GM19452 (cell line): ENCODE measurements at regions not wholly inside any gene's neighbourhood (a gene's known extent, or its start where the extent isn't known, plus 50 kb on each side); places are given as distances from the start of the nearest gene placed in this dataset.

Experiments used
- ATAC-seq: cut with Tn5 transposase; IDR thresholded peaks from one replicate; pipeline ENCODE4 v1.9.1; 2021; ENCODE audit not compliant: unreplicated experiment

DNA sequence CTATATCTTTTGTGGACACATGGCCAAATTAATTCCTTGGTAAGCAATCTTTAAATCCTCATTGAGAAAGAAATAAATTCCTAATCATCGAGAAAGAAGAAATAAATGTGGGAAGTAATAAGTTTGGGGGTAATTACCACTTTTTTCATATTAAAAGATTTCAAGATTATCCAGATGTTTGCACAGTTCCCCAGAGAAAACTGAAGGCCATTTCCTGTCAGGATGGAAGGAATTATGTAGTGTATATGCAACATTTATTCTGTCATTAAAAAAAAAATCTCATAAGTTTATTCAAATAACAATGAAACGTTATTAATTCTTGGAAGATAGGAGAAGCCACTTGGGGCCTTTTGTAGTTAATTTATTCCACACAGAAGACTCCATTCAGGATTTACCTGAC, 385.6 kb upstream of the NR3C2 start:
- ATAC-seq = no peak

- no peak for ATAC-seq
These were observed 381.2 kb upstream of the NR3C2 start for GRCh38 chr4:148823419-148823769.

DNA sequence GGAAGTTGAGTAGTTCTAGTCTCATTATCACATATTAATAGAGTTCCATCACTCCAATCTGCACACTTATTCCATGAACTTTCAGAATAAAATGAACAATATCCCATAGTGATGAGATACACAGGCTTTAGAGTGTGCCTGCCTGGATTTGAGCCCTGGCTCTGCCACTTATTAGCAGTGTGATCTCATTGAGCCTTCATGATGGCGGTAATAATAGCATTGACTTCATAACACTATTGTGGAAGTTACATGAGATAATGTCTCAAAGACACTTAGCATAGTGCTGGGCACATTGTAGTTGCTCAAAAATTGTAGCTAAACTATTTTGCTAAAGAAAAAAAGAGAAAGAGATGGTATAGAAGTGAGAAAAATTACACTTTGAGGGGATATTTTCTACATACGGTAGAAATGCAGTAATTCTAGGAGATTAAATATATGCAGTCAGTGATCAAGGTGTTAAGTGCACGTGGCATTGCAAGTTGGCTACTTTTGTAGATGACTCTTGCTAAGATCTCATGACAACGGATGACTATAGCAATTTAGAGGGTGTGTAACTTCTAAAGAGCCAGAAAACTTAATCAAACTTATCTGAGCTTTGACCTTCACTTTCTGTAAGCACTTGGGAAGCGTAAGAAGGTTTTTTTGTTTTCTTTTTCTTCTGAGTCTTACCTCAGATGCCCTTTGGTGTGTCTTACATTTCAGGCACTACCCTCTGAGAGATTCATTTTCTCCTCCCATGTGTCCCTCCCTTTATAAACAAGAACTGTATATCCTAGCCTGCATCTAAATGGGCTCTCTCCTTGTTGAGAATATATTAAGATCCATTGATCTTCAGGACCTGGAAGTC, 380.6 kb upstream of the NR3C2 start:
- ATAC-seq = no peak

- no peak for ATAC-seq
These were observed 371.8 kb upstream of the NR3C2 start for GRCh38 chr4:148814030-148814429.

- ATAC-seq = no peak
These were observed 371.1 kb upstream of the NR3C2 start for GRCh38 chr4:148813289-148813688.

GRCh38 chr4:148812101-148812500, 369.9 kb upstream of the NR3C2 start:
- no peak for ATAC-seq

DNA sequence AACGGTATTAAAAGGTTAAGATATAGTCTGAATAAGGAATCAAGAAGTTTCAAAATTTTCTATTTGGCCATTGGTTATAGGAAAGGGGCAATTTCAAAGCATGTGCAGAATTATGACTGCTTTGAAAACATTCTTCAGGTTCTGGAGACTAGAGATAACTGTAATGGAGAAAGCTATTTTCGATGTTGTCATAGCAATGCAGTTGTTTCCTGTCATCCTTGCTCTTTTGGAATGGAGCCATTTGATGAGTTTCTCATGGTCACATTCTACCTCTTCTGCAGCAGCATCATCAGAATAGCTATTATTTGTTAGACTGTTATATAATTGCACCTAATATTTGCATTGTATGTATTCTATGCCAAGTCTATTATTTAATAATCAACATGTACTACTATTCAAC, 368.2 kb upstream of the NR3C2 start:
- ATAC-seq = no peak

GRCh38 chr4:148808416-148808815, 366.2 kb upstream of the NR3C2 start:
- ATAC-seq = no peak

DNA sequence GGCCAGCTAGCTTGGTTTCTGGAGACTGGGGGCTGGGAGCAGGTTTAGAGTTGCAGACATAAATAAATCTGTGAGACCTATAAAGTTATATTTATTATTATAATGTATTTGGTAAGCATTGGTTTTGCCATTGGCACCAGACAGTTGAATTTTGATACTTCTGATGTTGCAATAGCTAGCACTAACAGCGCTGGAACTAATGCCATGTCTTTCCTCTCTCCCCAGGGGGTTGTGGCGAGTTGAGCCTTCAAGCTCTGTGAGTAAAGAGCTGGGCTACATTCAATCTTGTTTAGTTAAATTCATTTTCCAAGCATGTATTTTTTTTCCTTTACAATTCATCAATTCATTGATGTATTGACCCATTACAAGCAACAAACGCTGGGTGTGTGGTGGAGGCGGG, 358.7 kb upstream of the NR3C2 start:
- ATAC-seq = no peak

DNA sequence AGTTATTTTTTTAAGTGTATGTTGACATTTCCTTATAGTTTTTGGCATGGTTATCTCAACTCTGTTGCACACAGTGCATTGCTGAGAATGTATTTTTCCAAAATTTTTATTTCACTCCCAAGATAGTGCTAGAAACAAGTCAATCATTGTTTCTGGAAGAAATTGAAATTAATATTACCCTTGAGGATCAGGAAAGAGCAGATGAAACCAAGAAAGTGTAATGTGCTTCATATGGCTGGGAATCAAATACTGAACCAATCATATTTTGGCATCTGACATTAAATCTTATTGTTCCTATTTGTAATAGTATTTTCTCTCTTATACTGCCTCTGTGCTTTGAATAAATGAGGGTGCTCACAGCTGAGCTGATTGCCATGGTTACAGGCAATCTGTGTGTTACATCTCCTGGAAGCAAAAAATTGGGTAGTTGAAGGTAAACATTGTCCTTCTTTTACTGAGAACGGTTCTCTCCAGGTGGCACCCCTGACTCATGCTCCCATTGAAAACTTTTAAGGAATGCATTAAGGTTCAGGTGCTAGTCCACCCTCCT, 358.2 kb upstream of the NR3C2 start:
- ATAC-seq = no peak

DNA sequence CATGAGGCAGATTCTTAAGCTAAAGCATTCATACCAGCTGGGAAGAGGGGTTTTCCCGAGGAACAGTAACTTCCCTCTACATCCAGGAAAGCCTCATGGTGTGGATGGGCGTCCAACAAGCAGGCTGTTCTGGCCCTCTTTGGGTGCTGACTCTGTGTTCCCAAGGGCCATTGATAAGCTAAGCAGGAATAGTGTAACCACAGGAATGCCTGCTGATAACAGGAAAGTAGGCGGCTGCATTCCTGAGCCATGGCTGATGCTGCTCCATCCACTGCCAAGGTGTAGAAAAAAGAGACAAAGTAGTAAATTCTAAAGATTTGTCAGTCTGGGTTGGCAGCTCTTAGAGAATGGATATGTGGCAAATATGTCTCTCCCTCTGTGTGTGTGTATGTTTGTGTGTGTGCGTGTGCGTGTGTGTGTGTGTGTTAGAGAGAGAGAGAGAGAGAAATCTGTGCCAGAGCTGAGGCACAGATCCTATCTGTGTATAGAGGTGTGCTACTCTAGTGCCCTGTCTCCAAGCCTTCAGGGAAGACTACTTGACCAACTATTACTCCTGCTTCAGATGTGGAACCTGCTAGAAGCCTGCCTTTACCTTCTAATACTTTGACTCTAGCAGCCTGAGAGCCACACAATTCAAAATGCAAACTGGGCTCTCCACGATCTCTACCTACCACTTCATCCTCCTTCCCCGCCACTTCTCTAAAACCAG, 353.1 kb upstream of the NR3C2 start:
- no peak for ATAC-seq

- no peak for ATAC-seq
These were observed 351.0 kb upstream of the NR3C2 start for GRCh38 chr4:148793221-148793620.

DNA sequence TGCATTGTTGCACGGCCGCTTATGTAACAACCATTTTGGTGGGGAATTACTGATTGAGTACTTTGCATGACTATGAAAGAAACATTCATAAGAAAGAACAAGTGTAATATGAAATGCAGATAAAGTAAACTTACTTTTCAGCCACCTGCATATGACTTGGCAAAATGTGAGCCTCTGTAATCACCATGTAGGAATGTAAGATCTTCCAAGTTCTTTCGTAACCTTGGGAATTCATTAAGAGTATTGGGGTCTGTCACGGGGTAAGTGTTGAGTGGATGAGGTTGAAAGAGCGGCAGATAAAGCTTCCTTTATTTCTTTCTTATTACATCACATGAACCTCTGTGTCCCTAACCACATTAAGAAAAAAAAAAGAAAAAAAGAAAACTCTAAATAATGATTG, 348.5 kb upstream of the NR3C2 start:
- no peak for ATAC-seq

DNA sequence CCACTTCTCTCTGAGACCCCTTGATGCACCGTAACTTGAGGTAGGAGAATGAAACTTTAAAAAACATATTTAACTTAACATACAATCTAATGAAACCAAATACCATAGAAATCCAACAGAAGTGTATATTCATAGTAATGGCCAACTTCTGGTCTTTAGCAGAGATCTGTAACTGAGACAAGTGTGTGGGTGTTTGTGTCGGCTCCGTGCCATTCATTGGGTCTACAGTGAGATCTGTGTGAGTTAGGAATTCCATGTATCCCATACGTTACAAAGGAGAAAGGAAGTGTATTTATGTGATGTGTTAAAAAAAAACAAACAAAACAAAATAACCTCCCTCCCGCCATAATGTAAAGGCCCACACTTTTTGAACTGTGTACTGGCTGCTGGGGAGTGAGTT, 348.0 kb upstream of the NR3C2 start:
- ATAC-seq = no peak

DNA sequence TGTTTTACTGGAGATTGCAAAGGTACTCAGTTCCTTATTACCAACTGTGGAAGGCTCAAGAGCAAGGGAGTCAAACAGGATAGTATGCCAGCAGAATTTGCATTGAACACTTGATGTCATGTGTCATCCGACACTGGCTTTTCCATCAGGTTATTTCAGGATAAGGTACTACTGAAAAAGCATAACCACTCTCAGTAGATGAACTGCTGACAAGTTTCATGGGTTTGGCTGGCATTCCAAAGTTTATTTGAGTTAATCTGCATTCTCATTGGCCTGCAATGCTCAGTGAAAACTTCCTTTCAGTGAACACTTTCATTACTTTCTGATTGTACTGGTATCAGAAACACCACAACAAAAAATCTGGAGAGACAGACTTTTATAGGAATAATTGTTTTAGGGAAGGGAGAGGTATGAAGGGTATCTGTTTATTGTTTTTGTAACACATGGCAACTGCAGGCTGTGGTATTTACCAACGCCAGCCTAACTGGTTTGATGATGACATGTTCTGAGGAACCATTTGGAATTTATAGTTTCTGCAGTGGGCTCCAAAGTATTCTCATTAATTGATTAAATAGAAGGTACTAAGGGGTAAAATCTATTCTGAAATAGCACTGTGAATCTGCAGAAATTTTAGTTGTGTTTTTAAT, 345.7 kb upstream of the NR3C2 start:
- ATAC-seq = no peak

DNA sequence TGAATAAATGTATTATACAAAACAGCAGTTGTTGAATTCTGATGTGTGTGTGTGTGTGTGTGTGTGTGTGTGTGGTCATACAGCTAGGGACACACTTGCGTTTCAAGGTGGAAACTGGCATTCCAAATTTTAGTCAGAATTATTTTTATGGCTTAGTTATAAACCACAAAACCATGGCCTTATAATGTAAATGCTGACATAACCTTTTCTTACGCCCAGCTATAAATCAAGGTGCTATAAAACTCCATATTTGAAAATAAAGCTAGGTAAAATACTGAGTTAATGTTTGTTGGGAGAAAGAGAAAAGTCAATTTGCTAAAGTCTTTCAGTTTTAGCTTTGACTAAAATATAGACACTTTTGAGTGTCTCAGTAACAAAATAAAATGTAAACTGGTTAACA, 345.1 kb upstream of the NR3C2 start:
- ATAC-seq = no peak

- ATAC-seq = no peak
These were observed 344.5 kb upstream of the NR3C2 start for GRCh38 chr4:148786699-148787098.

DNA sequence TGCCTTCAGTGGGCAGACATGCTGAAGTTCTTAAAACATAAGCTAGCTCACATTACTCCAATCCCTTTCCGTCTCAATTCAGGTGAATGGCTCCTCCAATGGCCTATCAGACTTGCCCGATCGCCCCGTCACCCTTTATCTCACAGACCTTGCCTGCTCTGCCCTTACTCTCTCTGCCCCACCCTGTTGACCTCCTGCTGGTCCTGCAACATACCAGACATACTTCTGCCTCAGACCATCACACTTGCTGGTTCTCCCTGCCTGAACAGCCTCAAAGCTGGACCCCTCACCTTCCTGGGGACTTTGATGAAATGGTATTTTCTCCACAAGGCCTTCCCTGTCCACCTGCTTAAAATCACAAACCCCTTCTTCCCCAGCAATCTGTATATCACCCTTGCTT, 340.1 kb upstream of the NR3C2 start:
- no peak for ATAC-seq

- ATAC-seq = no peak
These were observed 338.3 kb upstream of the NR3C2 start for GRCh38 chr4:148780426-148781005.

GRCh38 chr4:148779771-148780170, 337.6 kb upstream of the NR3C2 start:
- ATAC-seq = no peak

DNA sequence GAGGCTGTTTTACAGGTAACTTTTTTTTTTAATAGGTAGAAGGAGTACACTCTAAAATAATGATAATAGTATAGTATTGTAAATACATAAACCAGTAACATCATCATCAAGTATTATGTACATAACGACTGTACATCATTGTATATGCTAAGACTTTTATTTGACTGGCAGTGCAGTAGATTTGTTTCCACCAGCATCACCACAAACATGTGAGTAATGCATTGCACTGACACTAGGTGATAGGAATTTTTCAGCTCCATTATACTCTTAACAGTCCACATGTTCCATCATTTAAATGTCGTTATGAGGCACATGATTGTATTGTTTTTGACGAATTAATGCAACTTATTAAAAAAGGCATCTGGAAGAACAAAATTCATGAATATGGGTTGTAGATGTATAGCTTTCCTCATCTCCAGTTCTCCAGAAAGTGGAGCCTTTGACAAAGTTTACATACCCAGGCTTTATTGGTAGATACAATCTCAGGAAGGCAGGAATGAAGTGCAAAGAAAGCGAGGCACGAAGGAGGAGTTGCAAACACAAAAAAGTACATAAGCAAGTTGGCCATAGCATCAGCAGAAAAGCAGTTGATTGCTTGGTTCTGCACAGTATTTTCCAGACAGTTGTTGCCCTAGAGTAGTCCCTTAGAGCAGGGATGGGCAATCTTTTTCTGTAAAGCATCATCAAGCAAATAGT, 336.9 kb upstream of the NR3C2 start:
- no peak for ATAC-seq
